WTC11 (cell line): ENCODE measurements at regions not wholly inside any gene's neighbourhood (a gene's known extent, or its start where the extent isn't known, plus 50 kb on each side); places are given as distances from the start of the nearest gene placed in this dataset.

Source experiments
- ATAC-seq: fragments of 200-7000 bp; cut with Tn5 transposase; 2 replicates; pipeline ENCODE4 v1.10.0; 2021; ENCODE audit warnings: mild to moderate bottlenecking, moderate library complexity
- CTCF ChIA-PET: fragments of 300-600 bp; sonication (Branson Sonifier 250); formaldehyde crosslinking; loops from one replicate; lab custom pipeline; 2021; ENCODE audit warnings: antibody characterized with exemption; lab: Charles Lee
- POLR2A ChIA-PET: fragments of 350-600 bp; sonication (Branson Sonifier 250); formaldehyde crosslinking; loops from one replicate; lab custom pipeline; 2021; ENCODE audit warnings: antibody characterized with exemption; lab: Charles Lee
- DNase-seq: peaks from one replicate; pipeline ENCODE4 v3.0.0; 2021; ENCODE audit warnings: low spot score
- H3K27ac Mint-ChIP-seq: 2 replicates; pipeline ENCODE4 v1.8.0; 2021; ENCODE audit warnings: mixed read lengths
- H3K27me3 Mint-ChIP-seq: 2 replicates; pipeline ENCODE4 v1.8.0; 2021; ENCODE audit warnings: low read depth, mild to moderate bottlenecking, moderate library complexity, mixed read lengths
- H3K36me3 Mint-ChIP-seq: 2 replicates; pipeline ENCODE4 v1.8.0; 2021; ENCODE audit warnings: mixed read lengths
- H3K4me1 Mint-ChIP-seq: 2 replicates; pipeline ENCODE4 v1.8.0; 2022; ENCODE audit warnings: mixed read lengths
- H3K4me3 Mint-ChIP-seq: 2 replicates; pipeline ENCODE4 v1.8.0; 2021; ENCODE audit warnings: mild to moderate bottlenecking, moderate library complexity, mixed read lengths
- H3K9me3 Mint-ChIP-seq: 2 replicates; pipeline ENCODE4 v1.8.0; 2021; ENCODE audit warnings: mixed read lengths
- ESRRA ChIP-seq: sonication (generic); formaldehyde crosslinking; IDR thresholded peaks from 2 replicates; pipeline ENCODE4 v1.8.1; 2022; ENCODE audit warnings: mild to moderate bottlenecking, missing genetic modification reagents, borderline replicate concordance
- ETV6 ChIP-seq: sonication (generic); formaldehyde crosslinking; IDR thresholded peaks from 2 replicates; pipeline ENCODE4 v1.8.1; 2022; ENCODE audit warnings: mild to moderate bottlenecking, missing genetic modification reagents
- FOXP1 ChIP-seq: sonication (generic); formaldehyde crosslinking; IDR thresholded peaks from 2 replicates; pipeline ENCODE4 v1.8.0; 2022; ENCODE audit warnings: missing genetic modification reagents, mild to moderate bottlenecking, moderate library complexity, borderline replicate concordance
- NFYB ChIP-seq: sonication (generic); formaldehyde crosslinking; conservative IDR thresholded peaks from 2 replicates; pipeline ENCODE4 v1.8.0; 2022; ENCODE audit warnings: low read depth, missing genetic modification reagents
- NR3C1 ChIP-seq: sonication (generic); formaldehyde crosslinking; conservative IDR thresholded peaks from 2 replicates; pipeline ENCODE4 v1.8.1; 2023; ENCODE audit warnings: low read depth, mild to moderate bottlenecking, missing genetic modification reagents
- SMAD4 ChIP-seq: sonication (generic); formaldehyde crosslinking; IDR thresholded peaks from 2 replicates; pipeline ENCODE4 v1.8.0; 2022; ENCODE audit warnings: mild to moderate bottlenecking, missing genetic modification reagents
- TEAD4 ChIP-seq: sonication (generic); formaldehyde crosslinking; IDR thresholded peaks from 2 replicates; pipeline ENCODE4 v1.8.0; 2022; ENCODE audit warnings: mild to moderate bottlenecking, missing genetic modification reagents
- TP53 ChIP-seq: sonication (generic); formaldehyde crosslinking; IDR thresholded peaks from 2 replicates; pipeline ENCODE4 v1.8.1; 2023; ENCODE audit warnings: mild to moderate bottlenecking, missing genetic modification reagents
- ZBTB21 ChIP-seq: sonication (generic); formaldehyde crosslinking; IDR thresholded peaks from 2 replicates; pipeline ENCODE4 v1.8.1; 2023; ENCODE audit warnings: mild to moderate bottlenecking, missing genetic modification reagents, borderline replicate concordance
- ZNF138 ChIP-seq: sonication (generic); formaldehyde crosslinking; conservative IDR thresholded peaks from 2 replicates; pipeline ENCODE4 v1.8.1; 2022; ENCODE audit warnings: mild to moderate bottlenecking, moderate library complexity, missing genetic modification reagents
- TF ChIP-seq, protein P1 (sequence below): sonication (generic); formaldehyde crosslinking; conservative IDR thresholded peaks from 2 replicates; pipeline ENCODE4 v1.8.1; 2022; ENCODE audit warnings: mild to moderate bottlenecking, missing genetic modification reagents
- TF ChIP-seq, protein P2 (sequence below): fragments of 250-450 bp; sonication (Bioruptor Pico); IDR thresholded peaks from 2 replicates; pipeline ENCODE4 v1.9.0; 2021; ENCODE audit warnings: mild to moderate bottlenecking
- TF ChIP-seq, protein P3 (sequence below): sonication (generic); formaldehyde crosslinking; IDR thresholded peaks from 2 replicates; pipeline ENCODE4 v1.8.1; 2022; ENCODE audit warnings: mild to moderate bottlenecking, missing genetic modification reagents, moderate library complexity, borderline replicate concordance
- TF ChIP-seq, protein P4 (sequence below): sonication (generic); formaldehyde crosslinking; IDR thresholded peaks from 2 replicates; pipeline ENCODE4 v1.8.0; 2022; ENCODE audit warnings: mild to moderate bottlenecking, missing genetic modification reagents
- TF ChIP-seq, protein P5 (sequence below): fragments of 250-450 bp; sonication (Bioruptor Pico); IDR thresholded peaks from 2 replicates; pipeline ENCODE4 v1.9.0; 2021; ENCODE audit warnings: mild to moderate bottlenecking, borderline replicate concordance
- TF ChIP-seq, protein P6 (sequence below): fragments of 250-450 bp; sonication (Bioruptor Pico); IDR thresholded peaks from 2 replicates; pipeline ENCODE4 v1.9.0; 2021; ENCODE audit warnings: moderate library complexity, mild to moderate bottlenecking, inconsistent platforms, borderline replicate concordance

DNA sequence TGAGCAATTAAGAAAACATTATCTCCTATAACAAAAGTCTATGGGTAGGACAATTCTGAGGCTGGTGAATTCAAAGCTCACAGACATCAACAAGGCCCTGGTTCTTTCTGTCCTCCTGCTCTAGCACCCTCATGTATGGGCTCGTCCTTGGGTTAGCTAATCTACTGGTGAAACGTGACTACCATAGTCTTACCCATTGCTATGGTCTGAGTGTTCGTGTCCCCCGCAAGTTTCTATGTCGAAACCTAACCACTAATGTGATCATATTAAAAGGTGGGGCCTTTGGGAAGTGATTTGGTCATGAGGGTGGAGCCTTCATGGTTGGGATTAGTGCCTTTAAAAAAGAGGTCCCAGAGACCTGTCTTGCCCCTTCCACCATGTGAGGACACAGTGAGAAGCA lies 564.7 kb downstream of the TNS1 start:
- Mint-ChIP-seq H3K9me3 (peaks cover 10% of the 10 kb centered on the region), H3K4me1 (peaks cover 19% of the 10 kb centered on the region), H3K27ac (no peak overlapping the region), H3K36me3 (no peaks in the 10 kb centered on the region), H3K4me3 (no peak overlapping the region), H3K27me3 (peaks cover 4% of the 10 kb centered on the region)
- TF ChIP-seq NFYB (CRISPR knock-in tag) (no peak), TP53 (CRISPR knock-in tag) (no peak), SMAD4 (CRISPR knock-in tag) (no peak), ZNF138 (CRISPR knock-in tag) (no peak)
- TF ChIP-seq, protein P1, sequence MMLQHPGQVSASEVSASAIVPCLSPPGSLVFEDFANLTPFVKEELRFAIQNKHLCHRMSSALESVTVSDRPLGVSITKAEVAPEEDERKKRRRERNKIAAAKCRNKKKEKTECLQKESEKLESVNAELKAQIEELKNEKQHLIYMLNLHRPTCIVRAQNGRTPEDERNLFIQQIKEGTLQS = no peak
- TF ChIP-seq, protein P2, sequence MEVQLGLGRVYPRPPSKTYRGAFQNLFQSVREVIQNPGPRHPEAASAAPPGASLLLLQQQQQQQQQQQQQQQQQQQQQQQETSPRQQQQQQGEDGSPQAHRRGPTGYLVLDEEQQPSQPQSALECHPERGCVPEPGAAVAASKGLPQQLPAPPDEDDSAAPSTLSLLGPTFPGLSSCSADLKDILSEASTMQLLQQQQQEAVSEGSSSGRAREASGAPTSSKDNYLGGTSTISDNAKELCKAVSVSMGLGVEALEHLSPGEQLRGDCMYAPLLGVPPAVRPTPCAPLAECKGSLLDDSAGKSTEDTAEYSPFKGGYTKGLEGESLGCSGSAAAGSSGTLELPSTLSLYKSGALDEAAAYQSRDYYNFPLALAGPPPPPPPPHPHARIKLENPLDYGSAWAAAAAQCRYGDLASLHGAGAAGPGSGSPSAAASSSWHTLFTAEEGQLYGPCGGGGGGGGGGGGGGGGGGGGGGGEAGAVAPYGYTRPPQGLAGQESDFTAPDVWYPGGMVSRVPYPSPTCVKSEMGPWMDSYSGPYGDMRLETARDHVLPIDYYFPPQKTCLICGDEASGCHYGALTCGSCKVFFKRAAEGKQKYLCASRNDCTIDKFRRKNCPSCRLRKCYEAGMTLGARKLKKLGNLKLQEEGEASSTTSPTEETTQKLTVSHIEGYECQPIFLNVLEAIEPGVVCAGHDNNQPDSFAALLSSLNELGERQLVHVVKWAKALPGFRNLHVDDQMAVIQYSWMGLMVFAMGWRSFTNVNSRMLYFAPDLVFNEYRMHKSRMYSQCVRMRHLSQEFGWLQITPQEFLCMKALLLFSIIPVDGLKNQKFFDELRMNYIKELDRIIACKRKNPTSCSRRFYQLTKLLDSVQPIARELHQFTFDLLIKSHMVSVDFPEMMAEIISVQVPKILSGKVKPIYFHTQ (CRISPR knock-in tag) = no peak
- TF ChIP-seq, protein P3, sequence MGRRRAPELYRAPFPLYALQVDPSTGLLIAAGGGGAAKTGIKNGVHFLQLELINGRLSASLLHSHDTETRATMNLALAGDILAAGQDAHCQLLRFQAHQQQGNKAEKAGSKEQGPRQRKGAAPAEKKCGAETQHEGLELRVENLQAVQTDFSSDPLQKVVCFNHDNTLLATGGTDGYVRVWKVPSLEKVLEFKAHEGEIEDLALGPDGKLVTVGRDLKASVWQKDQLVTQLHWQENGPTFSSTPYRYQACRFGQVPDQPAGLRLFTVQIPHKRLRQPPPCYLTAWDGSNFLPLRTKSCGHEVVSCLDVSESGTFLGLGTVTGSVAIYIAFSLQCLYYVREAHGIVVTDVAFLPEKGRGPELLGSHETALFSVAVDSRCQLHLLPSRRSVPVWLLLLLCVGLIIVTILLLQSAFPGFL = no peak
- TF ChIP-seq, protein P4, sequence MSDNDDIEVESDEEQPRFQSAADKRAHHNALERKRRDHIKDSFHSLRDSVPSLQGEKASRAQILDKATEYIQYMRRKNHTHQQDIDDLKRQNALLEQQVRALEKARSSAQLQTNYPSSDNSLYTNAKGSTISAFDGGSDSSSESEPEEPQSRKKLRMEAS (CRISPR knock-in tag) = no peak
- DNase-seq (no peak), ATAC-seq (no peak)
- ChIA-PET CTCF (interaction anchor here (1.4 kb wide), 1 partner anchor 73 kb away, joined by 6 read pairs; no protein-coding TSS in a partner anchor), POLR2A (no interaction called here)

DNA sequence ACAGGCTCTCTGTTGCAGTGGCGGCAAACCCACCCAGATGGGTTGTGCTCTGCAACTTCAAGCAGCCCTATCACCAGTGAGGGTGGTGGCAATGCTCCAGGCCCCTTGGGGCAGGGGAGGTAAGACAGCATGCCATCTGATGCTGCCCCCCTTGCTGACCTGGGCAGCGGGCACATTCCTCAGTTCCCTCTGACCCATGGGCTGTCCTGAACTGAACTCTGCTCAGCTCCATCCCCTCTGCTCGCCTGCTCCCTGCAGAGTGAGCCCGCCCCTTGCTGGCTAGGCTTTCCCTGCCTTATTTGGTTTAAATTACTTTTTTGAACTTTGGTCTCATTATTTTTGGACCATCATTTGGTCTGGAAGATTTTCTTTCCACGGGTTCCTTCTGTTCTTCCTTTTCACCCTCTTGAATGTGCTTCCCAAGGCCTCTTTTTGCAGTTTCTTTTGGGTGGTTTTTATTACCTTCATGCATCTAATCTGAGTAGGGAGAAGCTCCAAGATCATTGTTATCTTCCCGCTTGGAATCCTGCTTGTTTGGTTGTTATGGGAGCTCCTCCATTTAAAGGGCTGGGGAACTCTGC lies 565.4 kb downstream of the TNS1 start:
- H3K4me1 Mint-ChIP-seq = peaks cover 19% of the 10 kb centered on the region
- no peaks in the 10 kb centered on the region for H3K36me3 Mint-ChIP-seq
- peaks cover 3% of the 10 kb centered on the region; the same call in 1 of the 2 replicates for H3K9me3 Mint-ChIP-seq
- DNase-seq (no peak), ATAC-seq (no peak)
- peaks cover 4% of the 10 kb centered on the region for H3K27me3 Mint-ChIP-seq
- CTCF ChIA-PET = interaction anchor here (1.4 kb wide), 1 partner anchor 74 kb away, joined by 6 read pairs; no protein-coding TSS in a partner anchor
- POLR2A ChIA-PET = no interaction called here
- H3K27ac Mint-ChIP-seq = no peak overlapping the region
- no peak overlapping the region for H3K4me3 Mint-ChIP-seq
- no peak for TF ChIP-seq FOXP1 (CRISPR knock-in tag)
- no peak for TF ChIP-seq NR3C1
- TF ChIP-seq ZBTB21 = no peak
- TF ChIP-seq, protein P2 (CRISPR knock-in tag) = no peak
- TF ChIP-seq, protein P5, sequence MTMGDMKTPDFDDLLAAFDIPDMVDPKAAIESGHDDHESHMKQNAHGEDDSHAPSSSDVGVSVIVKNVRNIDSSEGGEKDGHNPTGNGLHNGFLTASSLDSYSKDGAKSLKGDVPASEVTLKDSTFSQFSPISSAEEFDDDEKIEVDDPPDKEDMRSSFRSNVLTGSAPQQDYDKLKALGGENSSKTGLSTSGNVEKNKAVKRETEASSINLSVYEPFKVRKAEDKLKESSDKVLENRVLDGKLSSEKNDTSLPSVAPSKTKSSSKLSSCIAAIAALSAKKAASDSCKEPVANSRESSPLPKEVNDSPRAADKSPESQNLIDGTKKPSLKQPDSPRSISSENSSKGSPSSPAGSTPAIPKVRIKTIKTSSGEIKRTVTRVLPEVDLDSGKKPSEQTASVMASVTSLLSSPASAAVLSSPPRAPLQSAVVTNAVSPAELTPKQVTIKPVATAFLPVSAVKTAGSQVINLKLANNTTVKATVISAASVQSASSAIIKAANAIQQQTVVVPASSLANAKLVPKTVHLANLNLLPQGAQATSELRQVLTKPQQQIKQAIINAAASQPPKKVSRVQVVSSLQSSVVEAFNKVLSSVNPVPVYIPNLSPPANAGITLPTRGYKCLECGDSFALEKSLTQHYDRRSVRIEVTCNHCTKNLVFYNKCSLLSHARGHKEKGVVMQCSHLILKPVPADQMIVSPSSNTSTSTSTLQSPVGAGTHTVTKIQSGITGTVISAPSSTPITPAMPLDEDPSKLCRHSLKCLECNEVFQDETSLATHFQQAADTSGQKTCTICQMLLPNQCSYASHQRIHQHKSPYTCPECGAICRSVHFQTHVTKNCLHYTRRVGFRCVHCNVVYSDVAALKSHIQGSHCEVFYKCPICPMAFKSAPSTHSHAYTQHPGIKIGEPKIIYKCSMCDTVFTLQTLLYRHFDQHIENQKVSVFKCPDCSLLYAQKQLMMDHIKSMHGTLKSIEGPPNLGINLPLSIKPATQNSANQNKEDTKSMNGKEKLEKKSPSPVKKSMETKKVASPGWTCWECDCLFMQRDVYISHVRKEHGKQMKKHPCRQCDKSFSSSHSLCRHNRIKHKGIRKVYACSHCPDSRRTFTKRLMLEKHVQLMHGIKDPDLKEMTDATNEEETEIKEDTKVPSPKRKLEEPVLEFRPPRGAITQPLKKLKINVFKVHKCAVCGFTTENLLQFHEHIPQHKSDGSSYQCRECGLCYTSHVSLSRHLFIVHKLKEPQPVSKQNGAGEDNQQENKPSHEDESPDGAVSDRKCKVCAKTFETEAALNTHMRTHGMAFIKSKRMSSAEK = no peak
- no peak for TF ChIP-seq ETV6 (CRISPR knock-in tag)
- TF ChIP-seq ESRRA (CRISPR knock-in tag) = no peak
- TF ChIP-seq SMAD4 (CRISPR knock-in tag) = no peak
- TF ChIP-seq TEAD4 = no peak
- TF ChIP-seq, protein P6, sequence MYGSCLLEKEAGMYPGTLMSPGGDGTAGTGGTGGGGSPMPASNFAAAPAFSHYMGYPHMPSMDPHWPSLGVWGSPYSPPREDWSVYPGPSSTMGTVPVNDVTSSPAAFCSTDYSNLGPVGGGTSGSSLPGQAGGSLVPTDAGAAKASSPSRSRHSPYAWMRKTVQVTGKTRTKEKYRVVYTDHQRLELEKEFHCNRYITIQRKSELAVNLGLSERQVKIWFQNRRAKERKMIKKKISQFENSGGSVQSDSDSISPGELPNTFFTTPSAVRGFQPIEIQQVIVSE = no peak
